ENCODE measurements at regions not wholly inside any gene's neighbourhood (a gene's known extent, or its start where the extent isn't known, plus 50 kb on each side); places are given as distances from the start of the nearest gene placed in this dataset.

DNA sequence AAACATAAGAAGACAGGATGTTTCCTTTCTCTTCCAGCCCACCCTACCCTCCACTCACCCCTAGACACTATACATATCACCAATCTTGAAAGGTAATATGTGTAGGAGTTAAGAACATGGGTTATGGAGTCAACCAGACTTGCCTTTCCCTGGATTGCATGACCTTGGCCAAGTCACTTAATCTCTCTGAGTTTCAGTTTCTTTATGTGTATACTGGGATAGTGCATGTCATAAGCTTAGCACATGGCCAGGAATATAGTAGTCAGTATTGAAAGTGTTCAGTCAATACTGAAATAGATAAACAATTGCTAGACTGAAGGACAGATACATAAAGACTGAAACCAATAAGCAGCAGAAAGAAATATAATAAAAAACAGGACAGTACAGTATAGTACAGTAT, 283.2 kb upstream of the STT3B start:
- TF ChIP-seq, protein P1, sequence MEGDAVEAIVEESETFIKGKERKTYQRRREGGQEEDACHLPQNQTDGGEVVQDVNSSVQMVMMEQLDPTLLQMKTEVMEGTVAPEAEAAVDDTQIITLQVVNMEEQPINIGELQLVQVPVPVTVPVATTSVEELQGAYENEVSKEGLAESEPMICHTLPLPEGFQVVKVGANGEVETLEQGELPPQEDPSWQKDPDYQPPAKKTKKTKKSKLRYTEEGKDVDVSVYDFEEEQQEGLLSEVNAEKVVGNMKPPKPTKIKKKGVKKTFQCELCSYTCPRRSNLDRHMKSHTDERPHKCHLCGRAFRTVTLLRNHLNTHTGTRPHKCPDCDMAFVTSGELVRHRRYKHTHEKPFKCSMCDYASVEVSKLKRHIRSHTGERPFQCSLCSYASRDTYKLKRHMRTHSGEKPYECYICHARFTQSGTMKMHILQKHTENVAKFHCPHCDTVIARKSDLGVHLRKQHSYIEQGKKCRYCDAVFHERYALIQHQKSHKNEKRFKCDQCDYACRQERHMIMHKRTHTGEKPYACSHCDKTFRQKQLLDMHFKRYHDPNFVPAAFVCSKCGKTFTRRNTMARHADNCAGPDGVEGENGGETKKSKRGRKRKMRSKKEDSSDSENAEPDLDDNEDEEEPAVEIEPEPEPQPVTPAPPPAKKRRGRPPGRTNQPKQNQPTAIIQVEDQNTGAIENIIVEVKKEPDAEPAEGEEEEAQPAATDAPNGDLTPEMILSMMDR (IDR thresholded peaks at IDR 0.05) = no peak
- no peak for TF ChIP-seq POLR2A (IDR thresholded peaks at IDR 0.05)
- intact Hi-C loops (cut with DNase I) = no loop called here
- H3K36me3 ChIP-seq (replicated peaks in 1 of 2; ENCODE audit: insufficient read depth in 1 of 2, low read depth in 2 of 2) = no peaks in the 10 kb centered on the region
- H3K27ac ChIP-seq = no peak overlapping the region
- no peaks in the 10 kb centered on the region for H3K27me3 ChIP-seq
- ATAC-seq (no peak), DNase-seq (no peak)
- H3K9me3 ChIP-seq = no peaks in the 10 kb centered on the region
- H3K4me1 ChIP-seq = peaks cover 10% of the 10 kb centered on the region
- H3K4me3 ChIP-seq = no peak overlapping the region

DNA sequence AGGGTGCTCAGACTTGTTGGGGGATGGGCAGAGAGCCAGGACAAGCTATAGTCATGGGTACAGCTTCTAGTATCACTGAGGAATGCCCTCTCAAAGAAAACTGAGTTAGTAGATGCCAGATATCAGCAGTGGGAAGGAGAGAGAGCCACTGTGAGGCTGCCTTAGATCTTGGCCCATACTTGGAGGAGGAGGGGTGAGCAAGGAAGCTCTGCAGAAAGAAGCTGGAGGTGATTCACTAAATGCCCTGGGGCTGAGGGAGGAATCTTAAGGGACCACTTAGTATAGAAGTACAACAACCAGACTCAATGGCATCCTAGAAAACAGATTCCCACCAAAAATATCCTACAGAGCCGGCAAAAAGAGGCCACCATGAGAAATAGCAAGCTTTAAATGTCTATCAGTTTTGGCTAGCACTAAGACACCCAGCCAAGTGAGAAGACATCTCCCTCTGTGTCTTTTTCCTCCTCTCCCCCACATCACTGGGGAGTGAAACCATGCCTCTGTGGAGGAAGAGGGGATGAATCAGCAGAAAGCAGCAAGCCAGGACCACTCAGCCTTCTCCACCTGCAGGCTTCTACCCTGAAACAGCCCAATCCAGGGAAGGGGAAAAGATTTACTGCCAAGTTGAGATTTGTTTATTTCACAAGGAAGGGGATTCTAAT, 282.5 kb upstream of the STT3B start:
- Histone ChIP-seq H3K9me3 (no peaks in the 10 kb centered on the region), H3K27me3 (no peaks in the 10 kb centered on the region), H3K27ac (no peak overlapping the region), H3K36me3 (replicated peaks in 1 of 2; ENCODE audit: insufficient read depth in 1 of 2, low read depth in 2 of 2) (no peaks in the 10 kb centered on the region), H3K4me3 (no peak overlapping the region), H3K4me1 (peaks cover 12% of the 10 kb centered on the region)
- no peak for ATAC-seq
- no peak for DNase-seq
- 76 to 100% methylated on average over 1 of the region's 1 CpG for WGBS, 2 donors
- intact Hi-C loops (cut with DNase I) = no loop called here
- TF ChIP-seq, protein P1 (IDR thresholded peaks at IDR 0.05) = no peak
- TF ChIP-seq POLR2A (IDR thresholded peaks at IDR 0.05) = no peak

DNA sequence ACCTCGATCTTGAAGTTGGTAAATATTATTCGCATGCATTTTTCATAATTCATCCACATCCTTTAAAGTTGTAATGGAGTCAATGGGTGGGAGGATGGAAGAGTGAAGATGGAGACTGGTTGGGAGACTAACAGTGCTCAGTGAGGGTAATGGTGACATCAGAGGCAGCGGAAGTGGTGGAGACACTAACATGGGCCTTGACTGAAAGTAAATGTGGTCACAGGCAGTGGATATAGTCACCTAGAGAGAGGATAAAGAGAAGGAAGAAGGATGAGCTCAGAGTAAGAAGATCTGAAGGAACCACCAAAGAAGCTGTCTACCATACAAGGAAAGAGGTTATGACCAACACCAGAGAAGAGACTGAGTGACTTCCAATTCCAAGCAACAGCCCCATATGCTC, 281.6 kb upstream of the STT3B start:
- no peak for ATAC-seq
- intact Hi-C loops (cut with DNase I) = no loop called here

GRCh38 chr3:31252216-31253185, 280.2 kb upstream of the STT3B start:
- H3K9me3 ChIP-seq = no peaks in the 10 kb centered on the region
- H3K4me3 ChIP-seq = no peak overlapping the region
- no peaks in the 10 kb centered on the region for H3K36me3 ChIP-seq (replicated peaks in 1 of 2; ENCODE audit: insufficient read depth in 1 of 2, low read depth in 2 of 2)
- no peaks in the 10 kb centered on the region for H3K27me3 ChIP-seq
- ATAC-seq = no peak
- no peak for DNase-seq
- TF ChIP-seq, protein P1 (IDR thresholded peaks at IDR 0.05) = no peak
- TF ChIP-seq POLR2A (IDR thresholded peaks at IDR 0.05) = no peak
- peaks cover 12% of the 10 kb centered on the region for H3K4me1 ChIP-seq
- intact Hi-C loops (cut with DNase I) = no loop called here
- no peak overlapping the region for H3K27ac ChIP-seq
- WGBS, 2 donors = 67 to 70% methylated on average over 6 of the region's 6 CpGs

More for the DNA sequence above, 281.6 kb upstream of the STT3B start:
- no peak for DNase-seq
- 89 to 95% methylated on average over 3 of the region's 3 CpGs for WGBS, 2 donors
- Histone ChIP-seq H3K27me3 (no peaks in the 10 kb centered on the region), H3K36me3 (replicated peaks in 1 of 2; ENCODE audit: insufficient read depth in 1 of 2, low read depth in 2 of 2) (no peaks in the 10 kb centered on the region), H3K9me3 (no peaks in the 10 kb centered on the region), H3K4me3 (no peak overlapping the region), H3K27ac (no peak overlapping the region), H3K4me1 (peaks cover 12% of the 10 kb centered on the region)
- TF ChIP-seq, protein P1 (IDR thresholded peaks at IDR 0.05) = no peak
- no peak for TF ChIP-seq POLR2A (IDR thresholded peaks at IDR 0.05)

All from body of pancreas (tissue), 4 donors.